Fibroblast of lung (primary cell): ENCODE measurements at regions not wholly inside any gene's neighbourhood (a gene's known extent, or its start where the extent isn't known, plus 50 kb on each side); places are given as distances from the start of the nearest gene placed in this dataset.

Source experiments
- EZH2 ChIP-seq: IDR thresholded peaks from 2 replicates; pipeline ENCODE4 v1.5.1; 2012; ENCODE audit warnings: low read length, control low read depth, mild to moderate bottlenecking; ENCODE audit errors: missing control alignments
- TF ChIP-seq, protein P1 (sequence below), 2 donors: IDR thresholded peaks in 1 of 2; conservative IDR thresholded peaks in 1 of 2; 1 replicate in 1 of 2; 2 replicates in 1 of 2; pipeline ENCODE4 v1.5.1; 2011 to 2012; ENCODE audit warnings: low read length in 2 of 2, control low read depth in 1 of 2, inconsistent platforms in 1 of 2, low read depth in 1 of 2, mild to moderate bottlenecking in 1 of 2

DNA sequence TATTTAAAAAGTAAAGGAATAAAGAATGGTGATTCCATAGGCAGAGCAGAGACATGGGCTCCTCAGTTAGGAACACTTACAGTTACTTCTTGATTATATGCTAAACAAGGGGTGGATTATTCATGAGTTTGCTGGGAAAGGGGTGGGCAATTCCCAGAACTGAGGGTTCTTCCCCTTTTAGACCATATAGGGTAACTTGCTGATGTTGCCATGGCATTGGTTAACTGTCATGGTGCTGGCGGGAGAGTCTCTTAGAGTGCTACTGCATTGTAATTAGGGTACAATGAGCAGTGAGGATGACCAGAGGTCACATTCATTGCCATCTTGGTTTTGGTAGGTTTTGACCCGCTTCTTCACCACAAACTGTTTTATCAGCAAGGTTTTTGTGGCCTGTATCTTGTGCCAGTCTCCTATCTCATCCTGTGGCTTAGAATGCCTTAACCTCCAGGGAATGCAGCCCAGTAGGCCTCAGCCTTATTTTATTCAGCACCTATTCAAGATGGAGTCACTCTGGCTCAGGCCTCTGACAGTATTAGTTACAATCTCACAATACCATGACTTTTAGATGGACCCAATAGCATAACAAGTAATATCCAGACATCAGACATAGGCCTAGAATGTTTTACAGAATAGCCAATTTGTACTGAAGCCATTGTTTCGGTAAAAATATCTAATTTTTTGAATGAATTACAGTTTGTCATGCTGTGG, 106.8 kb downstream of the ZBTB18 start:
- no peak for TF ChIP-seq EZH2
- TF ChIP-seq, protein P1, sequence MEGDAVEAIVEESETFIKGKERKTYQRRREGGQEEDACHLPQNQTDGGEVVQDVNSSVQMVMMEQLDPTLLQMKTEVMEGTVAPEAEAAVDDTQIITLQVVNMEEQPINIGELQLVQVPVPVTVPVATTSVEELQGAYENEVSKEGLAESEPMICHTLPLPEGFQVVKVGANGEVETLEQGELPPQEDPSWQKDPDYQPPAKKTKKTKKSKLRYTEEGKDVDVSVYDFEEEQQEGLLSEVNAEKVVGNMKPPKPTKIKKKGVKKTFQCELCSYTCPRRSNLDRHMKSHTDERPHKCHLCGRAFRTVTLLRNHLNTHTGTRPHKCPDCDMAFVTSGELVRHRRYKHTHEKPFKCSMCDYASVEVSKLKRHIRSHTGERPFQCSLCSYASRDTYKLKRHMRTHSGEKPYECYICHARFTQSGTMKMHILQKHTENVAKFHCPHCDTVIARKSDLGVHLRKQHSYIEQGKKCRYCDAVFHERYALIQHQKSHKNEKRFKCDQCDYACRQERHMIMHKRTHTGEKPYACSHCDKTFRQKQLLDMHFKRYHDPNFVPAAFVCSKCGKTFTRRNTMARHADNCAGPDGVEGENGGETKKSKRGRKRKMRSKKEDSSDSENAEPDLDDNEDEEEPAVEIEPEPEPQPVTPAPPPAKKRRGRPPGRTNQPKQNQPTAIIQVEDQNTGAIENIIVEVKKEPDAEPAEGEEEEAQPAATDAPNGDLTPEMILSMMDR (conservative IDR thresholded peaks at IDR 0.05 in 1 of 2, IDR thresholded peaks at IDR 0.05 in 1 of 2; ENCODE audit: low read depth in 1 of 2, low read length in 2 of 2) = no peak
